Right atrium auricular region (tissue), 2 donors: ENCODE measurements at regions not wholly inside any gene's neighbourhood (a gene's known extent, or its start where the extent isn't known, plus 50 kb on each side); places are given as distances from the start of the nearest gene placed in this dataset.

ENCODE experiments used
- DNase-seq: peaks from one replicate; pipeline ENCODE4 v3.0.0-alpha.2; 2019; ENCODE audit warnings: low spot score
- H3K27ac ChIP-seq, 2 donors: fragments of 200-600 bp; sonication (generic); 1 replicate in 1 of 2; 2 replicates in 1 of 2; pipeline ENCODE4 v1.5.1; 2016 to 2019
- H3K27me3 ChIP-seq, 2 donors: fragments of 200-600 bp; sonication (generic); one replicate each; pipeline versions ENCODE4 v1.5.1 to v1.6.0; 2017 to 2019
- H3K36me3 ChIP-seq: fragments of 200-600 bp; sonication (generic); one replicate; pipeline ENCODE4 v1.5.1; 2016
- H3K4me1 ChIP-seq, 2 donors: fragments of 200-600 bp; sonication (generic); one replicate each; pipeline versions ENCODE4 v1.5.1 to v1.6.0; 2017 to 2019
- H3K4me3 ChIP-seq, 2 donors: fragments of 200-600 bp; sonication (generic); 1 replicate in 1 of 2; 2 replicates in 1 of 2; pipeline ENCODE4 v1.5.1; 2017 to 2019; ENCODE audit warnings: mild to moderate bottlenecking in 1 of 2, moderate library complexity in 1 of 2
- H3K9me3 ChIP-seq, 2 donors: fragments of 200-600 bp; sonication (generic); one replicate each; pipeline ENCODE4 v1.5.1; 2019
- TF ChIP-seq, protein P1 (sequence below), 2 donors: fragments of 200-600 bp; sonication (generic); IDR thresholded peaks; one replicate each; pipeline ENCODE4 v1.5.1; 2019; ENCODE audit warnings: antibody characterized with exemption in 2 of 2

DNA sequence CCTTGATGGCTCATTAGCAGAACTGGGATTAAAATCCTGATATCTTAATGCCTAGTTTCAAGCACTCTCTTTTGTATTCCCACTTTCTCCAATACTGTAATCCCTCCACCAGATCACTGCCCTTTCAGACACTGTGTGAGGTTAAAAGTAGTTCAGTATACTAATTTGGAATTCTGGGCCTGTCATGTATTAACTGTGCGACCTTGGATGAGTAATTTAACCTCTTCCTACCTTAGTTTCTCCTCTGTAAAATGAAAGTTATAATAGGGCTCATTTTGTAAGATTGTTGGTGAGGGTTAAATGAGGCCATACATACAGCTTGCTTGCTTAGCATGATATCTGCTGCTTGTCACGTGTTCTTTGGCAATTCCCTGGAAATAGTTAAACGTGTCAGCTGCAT, 207.3 kb upstream of the HS3ST1 start:
- H3K27me3 ChIP-seq: no peaks in the 10 kb centered on the region
- no peak for DNase-seq
- H3K4me3 ChIP-seq: no peak overlapping the region
- TF ChIP-seq, protein P1, sequence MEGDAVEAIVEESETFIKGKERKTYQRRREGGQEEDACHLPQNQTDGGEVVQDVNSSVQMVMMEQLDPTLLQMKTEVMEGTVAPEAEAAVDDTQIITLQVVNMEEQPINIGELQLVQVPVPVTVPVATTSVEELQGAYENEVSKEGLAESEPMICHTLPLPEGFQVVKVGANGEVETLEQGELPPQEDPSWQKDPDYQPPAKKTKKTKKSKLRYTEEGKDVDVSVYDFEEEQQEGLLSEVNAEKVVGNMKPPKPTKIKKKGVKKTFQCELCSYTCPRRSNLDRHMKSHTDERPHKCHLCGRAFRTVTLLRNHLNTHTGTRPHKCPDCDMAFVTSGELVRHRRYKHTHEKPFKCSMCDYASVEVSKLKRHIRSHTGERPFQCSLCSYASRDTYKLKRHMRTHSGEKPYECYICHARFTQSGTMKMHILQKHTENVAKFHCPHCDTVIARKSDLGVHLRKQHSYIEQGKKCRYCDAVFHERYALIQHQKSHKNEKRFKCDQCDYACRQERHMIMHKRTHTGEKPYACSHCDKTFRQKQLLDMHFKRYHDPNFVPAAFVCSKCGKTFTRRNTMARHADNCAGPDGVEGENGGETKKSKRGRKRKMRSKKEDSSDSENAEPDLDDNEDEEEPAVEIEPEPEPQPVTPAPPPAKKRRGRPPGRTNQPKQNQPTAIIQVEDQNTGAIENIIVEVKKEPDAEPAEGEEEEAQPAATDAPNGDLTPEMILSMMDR (IDR thresholded peaks at IDR 0.05): no peak
- H3K4me1 ChIP-seq: no peaks in the 10 kb centered on the region
- H3K36me3 ChIP-seq: no peaks in the 10 kb centered on the region
- H3K27ac ChIP-seq: no peak overlapping the region
- no peaks in the 10 kb centered on the region for H3K9me3 ChIP-seq

DNA sequence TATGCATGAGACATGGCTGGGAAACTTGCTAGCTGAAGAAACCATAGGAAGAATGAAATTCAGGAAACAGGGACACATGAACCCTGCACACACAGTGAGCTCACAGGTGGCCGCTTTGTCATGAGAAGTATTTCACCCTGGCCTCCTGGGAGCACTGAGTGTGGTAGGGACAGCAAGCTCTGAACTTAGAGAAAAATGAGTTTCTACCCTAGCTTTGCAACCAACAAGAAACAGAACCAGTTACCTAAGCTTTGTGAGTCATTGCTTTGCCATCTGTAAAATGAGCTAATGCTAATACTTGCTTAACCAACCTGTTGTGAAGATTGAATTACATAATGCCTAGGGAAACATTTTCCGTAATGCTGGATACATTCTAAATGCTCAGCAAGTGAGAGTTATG, 206.6 kb upstream of the HS3ST1 start:
- Histone ChIP-seq H3K4me1 (no peaks in the 10 kb centered on the region), H3K27me3 (no peaks in the 10 kb centered on the region), H3K9me3 (no peaks in the 10 kb centered on the region), H3K27ac (no peak overlapping the region), H3K36me3 (no peaks in the 10 kb centered on the region), H3K4me3 (no peak overlapping the region)
- TF ChIP-seq, protein P1 (IDR thresholded peaks at IDR 0.05): no peak
- no peak for DNase-seq

DNA sequence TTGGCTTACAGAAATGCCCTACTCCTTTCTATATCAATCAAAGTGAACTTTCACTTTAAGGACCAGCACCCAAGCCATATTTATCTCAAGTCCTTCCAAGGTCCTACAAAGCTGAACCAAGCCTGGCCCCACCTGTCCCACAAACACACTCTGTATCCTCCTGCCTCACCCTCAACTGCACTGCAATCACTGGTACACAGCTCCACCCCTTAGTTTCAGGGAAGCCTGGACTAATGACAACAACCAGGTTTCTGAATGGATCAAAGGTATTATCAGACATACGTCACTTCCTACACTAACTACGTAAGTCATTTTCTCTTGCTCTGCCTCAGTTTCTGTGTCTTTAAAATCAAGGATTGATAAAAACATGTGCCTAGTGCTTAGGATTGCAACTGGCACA, 205.6 kb upstream of the HS3ST1 start:
- H3K9me3 ChIP-seq: no peaks in the 10 kb centered on the region
- no peak overlapping the region for H3K4me3 ChIP-seq
- no peak overlapping the region for H3K27ac ChIP-seq
- H3K4me1 ChIP-seq: no peaks in the 10 kb centered on the region
- no peaks in the 10 kb centered on the region for H3K27me3 ChIP-seq
- H3K36me3 ChIP-seq: no peaks in the 10 kb centered on the region
- TF ChIP-seq, protein P1 (IDR thresholded peaks at IDR 0.05): no peak
- DNase-seq: no peak

DNA sequence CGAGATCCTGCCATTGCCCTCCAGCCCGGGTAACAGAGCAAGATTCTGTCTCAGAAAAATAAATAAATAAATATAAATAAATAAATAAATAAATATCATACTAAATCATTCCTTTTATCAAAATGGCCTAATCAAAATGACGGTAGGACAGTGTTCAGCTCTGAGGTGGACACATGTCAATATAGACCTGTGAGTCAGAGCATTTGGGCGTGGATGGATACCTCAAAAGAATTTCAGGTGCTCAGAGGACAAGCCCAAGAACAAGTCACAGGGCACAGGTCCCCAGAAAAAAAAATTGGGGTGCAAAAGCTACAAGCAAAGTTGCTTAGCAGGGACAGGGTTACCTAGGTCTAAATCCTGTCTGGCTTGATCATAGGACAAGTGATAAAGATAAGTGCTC, 204.7 kb upstream of the HS3ST1 start:
- DNase-seq: no peak
- Histone ChIP-seq H3K4me3 (no peak overlapping the region), H3K4me1 (no peaks in the 10 kb centered on the region), H3K9me3 (no peaks in the 10 kb centered on the region), H3K36me3 (no peaks in the 10 kb centered on the region), H3K27me3 (no peaks in the 10 kb centered on the region), H3K27ac (no peak overlapping the region)
- TF ChIP-seq, protein P1 (IDR thresholded peaks at IDR 0.05): no peak

DNA sequence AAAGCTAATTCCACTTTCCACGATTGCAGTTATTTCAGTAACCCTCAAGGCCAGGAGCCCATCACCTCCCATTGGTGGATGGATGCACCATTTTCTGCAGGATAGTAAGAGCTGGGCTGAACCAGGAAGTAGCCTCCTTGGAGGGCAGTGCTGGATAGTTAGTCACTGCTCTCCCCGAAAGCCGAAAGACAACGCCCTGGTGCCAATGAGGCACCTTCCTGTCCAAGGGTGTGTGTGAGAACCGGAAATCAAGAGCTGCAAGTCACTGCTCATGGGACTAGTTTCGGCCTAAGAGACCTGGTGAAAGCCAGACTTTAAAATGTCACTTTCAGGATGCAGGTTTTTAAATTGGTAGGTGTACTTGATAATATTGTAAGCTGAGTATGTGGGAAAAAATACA, 203.8 kb upstream of the HS3ST1 start:
- DNase-seq: no peak
- TF ChIP-seq, protein P1 (IDR thresholded peaks at IDR 0.05): no peak
- Histone ChIP-seq H3K36me3 (no peaks in the 10 kb centered on the region), H3K4me3 (no peak overlapping the region), H3K27ac (no peak overlapping the region), H3K27me3 (no peaks in the 10 kb centered on the region), H3K9me3 (no peaks in the 10 kb centered on the region), H3K4me1 (no peaks in the 10 kb centered on the region)

DNA sequence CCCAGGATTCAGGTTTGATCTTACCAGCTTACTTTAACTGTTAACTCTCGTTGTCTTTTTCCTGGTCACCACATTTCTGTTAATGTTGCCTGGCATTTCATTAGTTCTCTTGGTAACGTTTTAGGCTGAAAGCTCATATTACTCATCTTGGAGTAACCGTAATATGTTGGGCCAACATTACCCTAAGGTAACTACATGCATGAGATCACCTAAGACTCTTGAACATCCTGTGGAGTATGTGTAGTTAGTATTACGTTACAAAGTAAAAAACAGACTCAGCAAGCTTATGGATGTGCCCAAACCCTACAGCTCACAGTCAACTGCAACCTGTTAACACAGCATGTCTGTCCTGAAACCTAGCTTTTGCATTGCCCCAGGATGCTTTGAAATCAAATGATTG, 203.3 kb upstream of the HS3ST1 start:
- no peak for DNase-seq
- Histone ChIP-seq H3K9me3 (no peaks in the 10 kb centered on the region), H3K27ac (no peak overlapping the region), H3K4me1 (no peaks in the 10 kb centered on the region), H3K27me3 (no peaks in the 10 kb centered on the region), H3K4me3 (no peak overlapping the region), H3K36me3 (no peaks in the 10 kb centered on the region)
- TF ChIP-seq, protein P1 (IDR thresholded peaks at IDR 0.05): no peak
